GM21619 (cell line): ENCODE measurements at regions not wholly inside any gene's neighbourhood (a gene's known extent, or its start where the extent isn't known, plus 50 kb on each side); places are given as distances from the start of the nearest gene placed in this dataset.
A peak's percentile ranks its signal among the peaks of the same experiment; 100 is the strongest.

Experiments used
- ATAC-seq: cut with Tn5 transposase; IDR thresholded peaks from one replicate; pipeline ENCODE4 v1.9.1; 2021; ENCODE audit not compliant: unreplicated experiment

GRCh38 chr18:77560341-77560992 is 310.8 kb downstream of the GALR1 start:
- ATAC-seq: peak; percentile 88

GRCh38 chr18:77566604-77567003 is 317.0 kb downstream of the GALR1 start:
- no peak for ATAC-seq

GRCh38 chr18:77567205-77567604 is 317.6 kb downstream of the GALR1 start:
- ATAC-seq: no peak

GRCh38 chr18:77571743-77572142 is 322.1 kb downstream of the GALR1 start:
- no peak for ATAC-seq

GRCh38 chr18:77572537-77572936 is 322.9 kb downstream of the GALR1 start:
- no peak for ATAC-seq

GRCh38 chr18:77573571-77573970 is 323.9 kb downstream of the GALR1 start:
- no peak for ATAC-seq

- ATAC-seq: no peak
These were observed 341.4 kb downstream of the GALR1 start for GRCh38 chr18:77590943-77591515.

GRCh38 chr18:77597726-77598125 is 348.1 kb downstream of the GALR1 start:
- ATAC-seq: no peak

- ATAC-seq: no peak
These were observed 351.0 kb downstream of the GALR1 start for GRCh38 chr18:77600674-77601073.

- no peak for ATAC-seq
These were observed 351.9 kb downstream of the GALR1 start for GRCh38 chr18:77601567-77601966.

- no peak for ATAC-seq
These were observed 357.4 kb downstream of the GALR1 start for GRCh38 chr18:77607087-77607486.

- ATAC-seq: no peak
These were observed 359.2 kb downstream of the GALR1 start for GRCh38 chr18:77608807-77609206.

- ATAC-seq: no peak
These were observed 368.0 kb downstream of the GALR1 start for GRCh38 chr18:77617694-77618093.

GRCh38 chr18:77619525-77619924 is 369.9 kb downstream of the GALR1 start:
- no peak for ATAC-seq

- no peak for ATAC-seq
These were observed 372.5 kb downstream of the GALR1 start for GRCh38 chr18:77622009-77622692.

GRCh38 chr18:77632758-77633157 is 383.1 kb downstream of the GALR1 start:
- no peak for ATAC-seq

GRCh38 chr18:77634494-77634893 is 384.8 kb downstream of the GALR1 start:
- ATAC-seq: no peak

- no peak for ATAC-seq
These were observed 385.8 kb downstream of the GALR1 start for GRCh38 chr18:77635451-77635850.

- no peak for ATAC-seq
These were observed 386.2 kb downstream of the GALR1 start for GRCh38 chr18:77635858-77636257.

GRCh38 chr18:77645170-77645872 is 395.7 kb downstream of the GALR1 start:
- no peak for ATAC-seq

GRCh38 chr18:77647472-77647871 is 397.8 kb downstream of the GALR1 start:
- no peak for ATAC-seq

- ATAC-seq: no peak
These were observed 398.8 kb downstream of the GALR1 start for GRCh38 chr18:77648411-77648810.
